Activated naive CD8-positive, alpha-beta T cell treated with anti-CD3 and anti-CD28 coated beads, Interleukin-2, amount 10 ng/mL, durations not matched to agents 7 days and 5 days (primary cell): ENCODE measurements at regions not wholly inside any gene's neighbourhood (a gene's known extent, or its start where the extent isn't known, plus 50 kb on each side); places are given as distances from the start of the nearest gene placed in this dataset.
"Not testable (repeated sequence)": the region's sequence is repeated elsewhere in the genome, so short reads cannot be mapped to it uniquely, and the experiment has no call there.

Source experiments
- ATAC-seq: fragments of 150-1000 bp; cut with Tn5 transposase; one replicate; pipeline ENCODE4 v1.10.0; 2021; ENCODE audit warnings: low read depth, moderate library complexity
- POLR2A ChIA-PET: fragments of 350-600 bp; sonication (Branson Sonifier 250); formaldehyde crosslinking; loops from one replicate; lab custom pipeline; 2021; ENCODE audit warnings: antibody characterized with exemption; lab: Charles Lee
- DNase-seq: peaks from one replicate; pipeline ENCODE4 v3.0.0; 2021
- H3K27ac Mint-ChIP-seq: one replicate; pipeline ENCODE4 v1.8.0; 2022; ENCODE audit warnings: mild to moderate bottlenecking, mixed read lengths
- H3K27me3 Mint-ChIP-seq: one replicate; pipeline ENCODE4 v1.8.0; 2022; ENCODE audit warnings: mild to moderate bottlenecking, moderate library complexity, mixed read lengths
- H3K36me3 Mint-ChIP-seq: one replicate; pipeline ENCODE4 v1.8.0; 2021; ENCODE audit warnings: mild to moderate bottlenecking, mixed read lengths
- H3K4me1 Mint-ChIP-seq: one replicate; pipeline ENCODE4 v1.8.0; 2021; ENCODE audit warnings: mixed read lengths
- H3K4me3 Mint-ChIP-seq: one replicate; pipeline ENCODE4 v1.8.0; 2022; ENCODE audit warnings: mild to moderate bottlenecking, moderate library complexity, mixed read lengths
- H3K9me3 Mint-ChIP-seq: one replicate; pipeline ENCODE4 v1.8.0; 2021; ENCODE audit warnings: mixed read lengths

- no peaks in the 10 kb centered on the region for H3K9me3 Mint-ChIP-seq
- POLR2A ChIA-PET, result no interaction called here
- no peaks in the 10 kb centered on the region for H3K4me1 Mint-ChIP-seq
- H3K36me3 Mint-ChIP-seq, result no peaks in the 10 kb centered on the region
- no peak for DNase-seq
- no peaks in the 10 kb centered on the region for H3K27me3 Mint-ChIP-seq
- H3K4me3 Mint-ChIP-seq, result no peak overlapping the region
- no peak for ATAC-seq
- H3K27ac Mint-ChIP-seq, result no peak overlapping the region
Measured at GRCh38 chrX:113539599-113540356, 699.1 kb upstream of the AMOT start.

- H3K36me3 Mint-ChIP-seq, result no peaks in the 10 kb centered on the region
- H3K27ac Mint-ChIP-seq, result no peak overlapping the region
- H3K27me3 Mint-ChIP-seq, result no peaks in the 10 kb centered on the region
- H3K9me3 Mint-ChIP-seq, result no peaks in the 10 kb centered on the region
- no peak for DNase-seq
- no peaks in the 10 kb centered on the region for H3K4me1 Mint-ChIP-seq
- H3K4me3 Mint-ChIP-seq, result no peak overlapping the region
- ATAC-seq, result no peak
- POLR2A ChIA-PET, result no interaction called here
Measured at GRCh38 chrX:113529426-113530013, 688.9 kb upstream of the AMOT start.

- no peak overlapping the region for H3K4me3 Mint-ChIP-seq
- no peaks in the 10 kb centered on the region for H3K4me1 Mint-ChIP-seq
- H3K36me3 Mint-ChIP-seq, result no peaks in the 10 kb centered on the region
- ATAC-seq, result no peak
- H3K9me3 Mint-ChIP-seq, result no peaks in the 10 kb centered on the region
- H3K27ac Mint-ChIP-seq, result no peak overlapping the region
- DNase-seq, result no peak
- POLR2A ChIA-PET, result no interaction called here
- no peaks in the 10 kb centered on the region for H3K27me3 Mint-ChIP-seq
Measured at GRCh38 chrX:113522814-113523213, 682.2 kb upstream of the AMOT start.

GRCh38 chrX:113514906-113515305 is 674.3 kb upstream of the AMOT start:
- Mint-ChIP-seq H3K4me1 (no peaks in the 10 kb centered on the region), H3K4me3 (no peak overlapping the region), H3K27ac (no peak overlapping the region), H3K36me3 (no peaks in the 10 kb centered on the region), H3K9me3 (peaks cover 1% of the 10 kb centered on the region), H3K27me3 (no peaks in the 10 kb centered on the region)
- ATAC-seq (no peak), DNase-seq (no peak)
- POLR2A ChIA-PET, result no interaction called here

GRCh38 chrX:113512700-113513395 is 672.2 kb upstream of the AMOT start:
- Mint-ChIP-seq H3K27me3 (no peaks in the 10 kb centered on the region), H3K27ac (no peak overlapping the region), H3K36me3 (no peaks in the 10 kb centered on the region), H3K4me3 (no peak overlapping the region), H3K4me1 (no peaks in the 10 kb centered on the region), H3K9me3 (peaks cover 1% of the 10 kb centered on the region)
- ATAC-seq (no peak), DNase-seq (no peak)
- POLR2A ChIA-PET, result no interaction called here

- POLR2A ChIA-PET, result no interaction called here
- H3K36me3 Mint-ChIP-seq, result no peaks in the 10 kb centered on the region
Measured at GRCh38 chrX:113510586-113510985, 670.0 kb upstream of the AMOT start.

GRCh38 chrX:113492895-113493294 is 652.3 kb upstream of the AMOT start:
- Mint-ChIP-seq H3K4me1 (no peaks in the 10 kb centered on the region), H3K36me3 (no peaks in the 10 kb centered on the region), H3K27me3 (no peaks in the 10 kb centered on the region), H3K27ac (no peak overlapping the region), H3K4me3 (no peak overlapping the region), H3K9me3 (no peaks in the 10 kb centered on the region)
- no peak for ATAC-seq
- DNase-seq, result no peak
- POLR2A ChIA-PET, result no interaction called here

More at GRCh38 chrX:113510586-113510985, 670.0 kb upstream of the AMOT start:
- no peak for DNase-seq
- Mint-ChIP-seq H3K9me3 (peaks cover 1% of the 10 kb centered on the region), H3K27me3 (no peaks in the 10 kb centered on the region), H3K27ac (no peak overlapping the region), H3K4me3 (no peak overlapping the region), H3K4me1 (no peaks in the 10 kb centered on the region)
- no peak for ATAC-seq

- H3K4me1 Mint-ChIP-seq, result no peaks in the 10 kb centered on the region
Measured at GRCh38 chrX:113473418-113473817, 632.8 kb upstream of the AMOT start.

GRCh38 chrX:113473015-113473414 is 632.4 kb upstream of the AMOT start:
- DNase-seq, H3K4me1 Mint-ChIP-seq, H3K27ac Mint-ChIP-seq: not testable (repeated sequence)

More at GRCh38 chrX:113473418-113473817, 632.8 kb upstream of the AMOT start:
- Mint-ChIP-seq H3K9me3 (no peaks in the 10 kb centered on the region), H3K36me3 (no peaks in the 10 kb centered on the region), H3K27ac (no peak overlapping the region), H3K27me3 (no peaks in the 10 kb centered on the region), H3K4me3 (no peak overlapping the region)
- ATAC-seq (no peak), DNase-seq (no peak)
- POLR2A ChIA-PET, result no interaction called here

GRCh38 chrX:113470166-113470565 is 629.5 kb upstream of the AMOT start:
- H3K9me3 Mint-ChIP-seq, result no peaks in the 10 kb centered on the region
- H3K27ac Mint-ChIP-seq, result no peak overlapping the region
- no peaks in the 10 kb centered on the region for H3K36me3 Mint-ChIP-seq
- no peak for DNase-seq
- POLR2A ChIA-PET, result no interaction called here
- no peak for ATAC-seq
- no peaks in the 10 kb centered on the region for H3K4me1 Mint-ChIP-seq
- H3K4me3 Mint-ChIP-seq, result no peak overlapping the region
- H3K27me3 Mint-ChIP-seq, result no peaks in the 10 kb centered on the region

More at GRCh38 chrX:113473015-113473414, 632.4 kb upstream of the AMOT start:
- H3K36me3 Mint-ChIP-seq, H3K27me3 Mint-ChIP-seq, ATAC-seq, POLR2A ChIA-PET, H3K9me3 Mint-ChIP-seq, H3K4me3 Mint-ChIP-seq: not testable (repeated sequence)

- Mint-ChIP-seq H3K9me3 (no peaks in the 10 kb centered on the region), H3K4me1 (no peaks in the 10 kb centered on the region), H3K27ac (no peak overlapping the region), H3K4me3 (no peak overlapping the region), H3K27me3 (no peaks in the 10 kb centered on the region), H3K36me3 (no peaks in the 10 kb centered on the region)
- ATAC-seq (no peak), DNase-seq (no peak)
- POLR2A ChIA-PET, result no interaction called here
Measured at GRCh38 chrX:113457719-113458118, 617.1 kb upstream of the AMOT start.

- ATAC-seq, result no peak
- no peaks in the 10 kb centered on the region for H3K4me1 Mint-ChIP-seq
- no peak overlapping the region for H3K27ac Mint-ChIP-seq
- POLR2A ChIA-PET, result no interaction called here
- H3K4me3 Mint-ChIP-seq, result no peak overlapping the region
- no peaks in the 10 kb centered on the region for H3K36me3 Mint-ChIP-seq
- H3K27me3 Mint-ChIP-seq, result no peaks in the 10 kb centered on the region
- no peak for DNase-seq
- H3K9me3 Mint-ChIP-seq, result no peaks in the 10 kb centered on the region
Measured at GRCh38 chrX:113455582-113455981, 615.0 kb upstream of the AMOT start.

GRCh38 chrX:113429011-113429410 is 588.4 kb upstream of the AMOT start:
- no peaks in the 10 kb centered on the region for H3K9me3 Mint-ChIP-seq
- no peaks in the 10 kb centered on the region for H3K27me3 Mint-ChIP-seq
- H3K4me3 Mint-ChIP-seq, result no peak overlapping the region
- H3K36me3 Mint-ChIP-seq, result no peaks in the 10 kb centered on the region
- ATAC-seq, result no peak
- H3K4me1 Mint-ChIP-seq, result no peaks in the 10 kb centered on the region
- POLR2A ChIA-PET, result no interaction called here
- H3K27ac Mint-ChIP-seq, result no peak overlapping the region
- no peak for DNase-seq

GRCh38 chrX:113422323-113422722 is 581.7 kb upstream of the AMOT start:
- Mint-ChIP-seq H3K4me1 (no peaks in the 10 kb centered on the region), H3K9me3 (no peaks in the 10 kb centered on the region), H3K27me3 (no peaks in the 10 kb centered on the region), H3K36me3 (no peaks in the 10 kb centered on the region), H3K4me3 (no peak overlapping the region), H3K27ac (no peak overlapping the region)
- POLR2A ChIA-PET, result no interaction called here
- no peak for DNase-seq
- ATAC-seq, result no peak
